ENCODE measurements at regions not wholly inside any gene's neighbourhood (a gene's known extent, or its start where the extent isn't known, plus 50 kb on each side); places are given as distances from the start of the nearest gene placed in this dataset.

DNA sequence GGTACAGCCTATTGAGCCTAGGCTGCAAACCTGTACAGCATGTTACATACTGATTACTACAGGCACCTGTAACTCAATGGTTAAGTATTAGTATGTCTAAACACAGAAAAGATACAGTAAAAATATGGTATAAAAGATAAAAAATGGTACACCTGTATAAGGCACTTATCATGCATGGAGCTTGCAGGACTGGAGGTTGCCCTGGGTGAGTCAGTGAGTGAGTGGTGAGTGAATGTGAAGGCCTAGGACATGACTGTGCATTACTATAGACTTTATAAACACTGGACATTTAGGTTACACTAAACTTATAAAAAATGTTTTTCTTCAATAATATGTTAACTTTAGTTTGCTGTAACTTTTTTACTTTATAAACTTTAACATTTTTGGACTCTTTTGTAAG, 171.3 kb downstream of the SLC28A3 start:
- ATAC-seq (no peak), DNase-seq (no peak)
- H3K9me3 ChIP-seq (ENCODE audit: control insufficient read depth, low read length, poor library complexity, severe bottlenecking), result no peaks in the 10 kb centered on the region
- Mint-ChIP-seq H3K4me1 (peaks cover 5% of the 10 kb centered on the region), H3K27ac (no peak overlapping the region), H3K4me3 (no peak overlapping the region), H3K27me3 (peaks cover 21% of the 10 kb centered on the region), H3K36me3 (ENCODE audit: low read depth) (no peaks in the 10 kb centered on the region)

DNA sequence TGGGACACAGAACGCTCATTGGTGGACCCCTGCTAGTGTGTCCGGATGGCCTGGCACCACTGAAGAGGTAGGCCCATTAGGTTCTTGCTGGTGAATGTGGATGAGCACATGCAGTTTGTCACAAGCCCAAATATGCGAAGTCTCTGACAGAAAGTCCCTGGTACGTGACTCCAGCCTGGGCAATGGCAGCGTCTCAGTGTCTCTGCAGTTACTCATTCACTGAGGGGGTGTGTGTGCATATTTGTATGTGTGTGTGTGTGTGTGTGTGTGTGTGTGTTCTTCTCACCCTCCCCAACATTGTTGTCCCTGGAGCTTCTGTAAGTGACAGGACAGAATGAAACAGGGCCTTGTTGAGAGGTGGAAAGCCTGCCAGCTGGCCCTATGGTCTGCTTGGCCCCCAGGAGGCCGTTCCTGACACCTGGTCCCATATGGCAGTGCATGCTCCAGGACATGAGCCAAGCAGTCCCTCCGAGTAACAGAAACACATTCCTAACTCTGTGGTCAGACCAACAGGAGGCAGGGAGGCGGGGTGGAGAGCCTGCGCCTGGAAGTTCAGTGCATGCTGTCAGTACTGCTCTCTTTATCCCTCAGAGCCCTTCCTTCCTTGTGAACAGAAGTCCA, 169.9 kb downstream of the SLC28A3 start:
- H3K9me3 ChIP-seq (ENCODE audit: control insufficient read depth, low read length, poor library complexity, severe bottlenecking), result no peaks in the 10 kb centered on the region
- peaks cover 5% of the 10 kb centered on the region for H3K4me1 Mint-ChIP-seq
- H3K4me3 Mint-ChIP-seq, result no peak overlapping the region
- H3K27me3 Mint-ChIP-seq, result peaks cover 14% of the 10 kb centered on the region
- no peak overlapping the region for H3K27ac Mint-ChIP-seq
- H3K36me3 Mint-ChIP-seq (ENCODE audit: low read depth), result no peaks in the 10 kb centered on the region
- ATAC-seq (no peak), DNase-seq (no peak)

DNA sequence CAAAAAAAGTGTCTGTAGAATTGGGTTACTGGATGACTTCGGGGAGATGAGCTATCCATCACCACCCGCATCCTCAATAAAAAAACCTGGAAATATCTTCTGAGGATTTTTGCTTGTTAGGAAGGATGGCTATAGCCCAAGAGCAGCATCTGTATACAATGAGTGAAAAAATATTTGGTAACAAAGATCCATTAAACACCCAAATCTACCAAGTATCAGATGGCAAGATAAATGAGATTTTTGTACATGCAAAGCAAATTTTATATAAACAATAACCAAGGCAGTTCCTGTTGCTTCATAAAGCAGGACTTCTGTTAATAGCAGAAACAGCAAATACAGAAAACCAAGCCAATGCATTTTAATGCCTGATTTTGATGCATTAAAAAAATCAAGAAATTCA, 166.6 kb downstream of the SLC28A3 start:
- H3K4me1 Mint-ChIP-seq, result peaks cover 2% of the 10 kb centered on the region
- DNase-seq, result no peak
- H3K9me3 ChIP-seq (ENCODE audit: control insufficient read depth, low read length, poor library complexity, severe bottlenecking), result no peaks in the 10 kb centered on the region

DNA sequence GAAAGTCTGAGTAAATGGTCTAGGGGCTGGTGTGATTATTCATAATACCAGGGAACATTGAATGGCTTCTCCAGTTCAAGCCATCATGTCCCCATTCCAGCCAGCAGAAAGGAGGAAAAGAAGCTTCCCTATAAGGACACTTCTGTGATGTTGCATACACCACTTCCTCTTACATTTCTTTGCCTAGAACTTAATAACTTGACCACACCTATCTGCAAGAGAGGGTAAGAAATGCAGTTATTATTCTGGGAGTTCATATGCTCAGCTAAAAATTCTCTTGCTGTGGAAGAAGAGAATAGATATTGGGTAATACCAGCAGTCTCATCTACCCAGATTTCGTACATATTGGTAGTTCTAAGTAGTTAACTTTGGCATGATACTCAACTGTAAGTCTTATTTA, 166.1 kb downstream of the SLC28A3 start:
- no peaks in the 10 kb centered on the region for H3K36me3 Mint-ChIP-seq (ENCODE audit: low read depth)
- DNase-seq (no peak), ATAC-seq (no peak)
- no peaks in the 10 kb centered on the region for H3K9me3 ChIP-seq (ENCODE audit: control insufficient read depth, low read length, poor library complexity, severe bottlenecking)
- H3K4me3 Mint-ChIP-seq, result no peak overlapping the region
- H3K27me3 Mint-ChIP-seq, result peaks cover 8% of the 10 kb centered on the region
- H3K27ac Mint-ChIP-seq, result no peak overlapping the region
- peaks cover 2% of the 10 kb centered on the region for H3K4me1 Mint-ChIP-seq

More for the DNA sequence above, 166.6 kb downstream of the SLC28A3 start:
- Mint-ChIP-seq H3K4me3 (no peak overlapping the region), H3K36me3 (ENCODE audit: low read depth) (no peaks in the 10 kb centered on the region), H3K27ac (no peak overlapping the region), H3K27me3 (peaks cover 8% of the 10 kb centered on the region)
- ATAC-seq, result no peak

DNA sequence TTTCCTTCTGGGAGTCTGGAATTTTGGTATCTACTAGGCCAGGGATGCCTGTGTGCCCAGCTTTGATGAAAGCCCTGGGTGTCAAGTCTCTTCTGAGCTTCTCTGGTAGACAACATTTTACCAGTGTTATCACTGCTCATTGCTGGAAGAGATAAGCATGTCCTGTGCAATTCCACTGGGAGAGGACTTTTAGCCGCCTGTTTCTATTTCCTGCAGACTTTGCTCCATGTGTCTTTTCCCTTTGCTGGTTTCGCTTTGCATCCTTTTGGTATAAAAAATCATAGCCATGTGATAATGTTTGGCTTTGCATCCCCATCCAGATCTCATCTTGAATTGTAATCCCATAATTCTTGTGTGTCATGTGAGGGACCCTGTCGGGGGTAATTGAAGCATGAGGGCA, 163.2 kb downstream of the SLC28A3 start:
- H3K4me3 Mint-ChIP-seq, result no peak overlapping the region
- ATAC-seq (no peak), DNase-seq (no peak)
- H3K27ac Mint-ChIP-seq, result no peak overlapping the region
- H3K36me3 Mint-ChIP-seq (ENCODE audit: low read depth), result no peaks in the 10 kb centered on the region
- peaks cover 17% of the 10 kb centered on the region for H3K27me3 Mint-ChIP-seq
- peaks cover 4% of the 10 kb centered on the region for H3K4me1 Mint-ChIP-seq
- H3K9me3 ChIP-seq (ENCODE audit: control insufficient read depth, low read length, poor library complexity, severe bottlenecking), result no peaks in the 10 kb centered on the region

DNA sequence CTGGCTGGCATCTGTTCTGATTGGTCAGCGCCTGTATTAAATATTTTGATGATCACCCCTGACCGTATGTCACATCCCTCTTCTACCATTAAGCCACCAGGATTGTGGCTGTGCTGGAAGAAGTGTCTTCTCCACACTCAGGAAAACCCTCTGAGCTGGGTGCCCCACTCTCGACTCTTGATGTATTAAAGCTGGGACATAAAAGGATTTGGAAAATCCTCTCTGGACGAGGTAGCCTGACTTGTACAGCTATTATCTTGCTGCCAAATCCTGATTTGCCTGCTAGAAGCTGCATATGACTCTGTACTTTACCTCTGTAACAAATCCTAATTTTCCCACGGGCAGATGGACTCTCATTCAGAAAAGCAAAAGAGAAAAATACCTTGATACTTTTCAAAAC, 161.0 kb downstream of the SLC28A3 start:
- H3K27ac Mint-ChIP-seq, result no peak overlapping the region
- H3K36me3 Mint-ChIP-seq (ENCODE audit: low read depth), result no peaks in the 10 kb centered on the region
- no peak overlapping the region for H3K4me3 Mint-ChIP-seq
- ATAC-seq, result no peak
- H3K9me3 ChIP-seq (ENCODE audit: control insufficient read depth, low read length, poor library complexity, severe bottlenecking), result no peaks in the 10 kb centered on the region
- no peak for DNase-seq
- H3K4me1 Mint-ChIP-seq, result peaks cover 4% of the 10 kb centered on the region
- H3K27me3 Mint-ChIP-seq, result peaks cover 9% of the 10 kb centered on the region

DNA sequence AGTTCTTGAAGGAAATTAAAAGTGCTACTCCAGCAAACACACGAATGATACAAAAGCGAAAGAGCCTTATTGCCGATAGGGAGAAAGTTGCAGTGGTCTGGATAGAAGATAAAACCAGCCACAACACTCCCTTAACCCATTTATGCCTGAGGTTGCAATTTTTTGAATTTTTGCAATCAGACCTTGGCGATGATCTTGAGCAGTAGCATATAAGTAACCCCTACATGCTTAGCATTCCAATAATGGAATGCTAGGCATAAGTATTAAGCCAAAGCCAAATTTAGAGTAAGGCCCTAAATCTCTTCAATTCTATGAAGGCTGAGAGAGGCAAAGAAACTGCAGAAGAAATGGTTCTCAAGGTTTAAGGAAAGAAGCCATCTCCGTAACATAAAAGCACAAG, 153.5 kb downstream of the SLC28A3 start:
- Mint-ChIP-seq H3K27ac (no peak overlapping the region), H3K4me3 (no peak overlapping the region), H3K4me1 (no peaks in the 10 kb centered on the region), H3K27me3 (peaks cover 16% of the 10 kb centered on the region), H3K36me3 (ENCODE audit: low read depth) (no peaks in the 10 kb centered on the region)
- ATAC-seq (no peak), DNase-seq (no peak)
- H3K9me3 ChIP-seq (ENCODE audit: control insufficient read depth, low read length, poor library complexity, severe bottlenecking), result no peaks in the 10 kb centered on the region

DNA sequence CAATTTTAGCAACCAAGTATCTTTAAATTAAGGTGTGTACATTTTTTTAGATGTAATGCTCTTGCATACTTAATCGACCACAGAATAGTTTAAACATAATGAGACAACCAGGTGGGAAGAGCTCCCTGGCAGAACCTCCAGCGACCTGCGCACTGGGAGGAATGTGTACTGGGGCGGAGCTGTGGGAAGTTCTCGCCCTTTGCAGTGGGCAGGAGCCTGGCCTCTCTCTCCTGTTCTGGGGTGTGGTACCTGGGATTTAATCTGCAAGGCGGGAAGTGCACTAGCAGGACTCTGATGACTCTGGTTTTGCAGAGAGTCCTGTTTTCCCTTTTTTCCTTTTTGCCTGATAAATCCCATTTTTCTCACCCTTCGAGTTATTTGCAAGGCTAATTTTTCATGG, 150.7 kb downstream of the SLC28A3 start:
- Mint-ChIP-seq H3K4me3 (no peak overlapping the region), H3K4me1 (no peaks in the 10 kb centered on the region), H3K27ac (no peak overlapping the region), H3K36me3 (ENCODE audit: low read depth) (no peaks in the 10 kb centered on the region), H3K27me3 (peaks cover 26% of the 10 kb centered on the region)
- DNase-seq (no peak), ATAC-seq (no peak)
- no peaks in the 10 kb centered on the region for H3K9me3 ChIP-seq (ENCODE audit: control insufficient read depth, low read length, poor library complexity, severe bottlenecking)

DNA sequence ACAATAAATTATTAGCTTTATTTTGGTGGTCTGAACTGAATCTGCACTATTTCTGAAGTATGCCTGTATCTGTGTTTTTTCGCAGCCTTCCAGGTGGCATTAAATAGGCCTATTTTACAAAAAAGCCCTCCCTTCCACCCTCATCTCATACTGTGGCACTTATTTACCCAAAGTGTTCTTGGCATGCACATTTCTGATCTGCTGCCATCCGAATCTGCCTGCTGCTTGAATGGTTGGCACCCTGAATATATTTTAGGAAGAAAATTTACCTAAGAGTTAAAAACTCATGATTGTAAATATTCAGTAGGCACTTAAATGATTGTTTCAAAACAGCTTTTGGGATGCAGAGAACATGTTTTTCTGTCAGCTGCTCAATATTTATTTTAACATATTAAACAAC, 150.1 kb downstream of the SLC28A3 start:
- DNase-seq (no peak), ATAC-seq (no peak)
- no peaks in the 10 kb centered on the region for H3K4me1 Mint-ChIP-seq
- H3K27me3 Mint-ChIP-seq, result peaks cover 26% of the 10 kb centered on the region
- H3K36me3 Mint-ChIP-seq (ENCODE audit: low read depth), result no peaks in the 10 kb centered on the region
- H3K4me3 Mint-ChIP-seq, result no peak overlapping the region
- H3K27ac Mint-ChIP-seq, result no peak overlapping the region
- no peaks in the 10 kb centered on the region for H3K9me3 ChIP-seq (ENCODE audit: control insufficient read depth, low read length, poor library complexity, severe bottlenecking)

DNA sequence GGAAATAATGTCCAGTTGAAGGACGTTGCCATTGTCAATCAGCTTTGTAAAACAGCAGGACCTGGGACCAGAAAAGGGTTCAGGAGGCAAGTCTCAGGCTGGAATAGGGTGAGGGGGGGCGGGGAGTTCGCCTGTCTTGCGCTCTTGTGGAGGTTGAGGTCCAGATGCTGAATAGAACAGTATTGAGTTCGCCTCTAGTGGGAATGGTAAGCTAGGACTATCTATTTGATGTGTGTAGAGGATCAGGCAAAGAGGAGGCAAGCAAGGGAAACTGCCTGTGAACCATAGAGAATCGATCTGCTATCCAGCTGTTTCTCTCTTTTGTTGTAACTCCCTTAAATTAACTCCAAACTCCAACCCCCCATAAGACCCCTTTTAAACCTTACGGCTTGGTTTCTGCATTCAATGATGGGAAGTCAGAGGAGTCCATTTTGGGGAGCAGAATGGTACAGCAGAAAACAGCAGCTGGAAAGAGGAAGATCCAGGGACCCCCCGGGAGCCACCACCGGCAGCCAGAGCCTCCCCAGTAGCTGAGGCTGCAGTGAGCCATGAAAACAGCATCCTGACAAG, 133.7 kb downstream of the SLC28A3 start:
- DNase-seq (no peak), ATAC-seq (no peak)
- no peaks in the 10 kb centered on the region for H3K9me3 ChIP-seq (ENCODE audit: control insufficient read depth, low read length, poor library complexity, severe bottlenecking)
- Mint-ChIP-seq H3K27ac (no peak overlapping the region), H3K27me3 (peaks cover 6% of the 10 kb centered on the region), H3K4me3 (no peak overlapping the region), H3K36me3 (ENCODE audit: low read depth) (peaks cover 2% of the 10 kb centered on the region), H3K4me1 (no peaks in the 10 kb centered on the region)

DNA sequence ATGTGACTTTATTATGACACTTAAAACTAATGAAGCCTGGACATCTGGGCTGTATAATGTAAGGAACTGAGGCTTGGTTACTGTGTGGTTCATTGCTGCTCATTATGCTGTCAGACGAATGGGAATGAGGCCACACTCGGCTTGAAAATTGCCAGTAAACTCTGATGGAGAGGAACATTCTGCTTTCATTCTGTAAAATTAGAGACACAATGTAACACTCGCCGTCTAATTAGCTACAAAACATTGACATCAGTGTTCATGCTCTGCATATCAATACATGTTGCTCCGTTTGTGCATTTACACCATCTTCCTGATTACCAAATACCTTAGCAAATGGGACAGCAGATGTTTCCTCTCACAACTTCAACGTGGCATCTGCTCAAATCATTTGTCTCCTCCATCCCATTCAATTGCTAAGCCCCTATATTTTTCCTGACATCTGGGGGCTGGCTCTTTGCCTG, 133.0 kb downstream of the SLC28A3 start:
- H3K36me3 Mint-ChIP-seq (ENCODE audit: low read depth), result peaks cover 2% of the 10 kb centered on the region
- H3K27me3 Mint-ChIP-seq, result peaks cover 2% of the 10 kb centered on the region
- no peaks in the 10 kb centered on the region for H3K4me1 Mint-ChIP-seq
- no peak overlapping the region for H3K27ac Mint-ChIP-seq
- no peak overlapping the region for H3K4me3 Mint-ChIP-seq
- ATAC-seq (no peak), DNase-seq (no peak)
- H3K9me3 ChIP-seq (ENCODE audit: control insufficient read depth, low read length, poor library complexity, severe bottlenecking), result no peaks in the 10 kb centered on the region

DNA sequence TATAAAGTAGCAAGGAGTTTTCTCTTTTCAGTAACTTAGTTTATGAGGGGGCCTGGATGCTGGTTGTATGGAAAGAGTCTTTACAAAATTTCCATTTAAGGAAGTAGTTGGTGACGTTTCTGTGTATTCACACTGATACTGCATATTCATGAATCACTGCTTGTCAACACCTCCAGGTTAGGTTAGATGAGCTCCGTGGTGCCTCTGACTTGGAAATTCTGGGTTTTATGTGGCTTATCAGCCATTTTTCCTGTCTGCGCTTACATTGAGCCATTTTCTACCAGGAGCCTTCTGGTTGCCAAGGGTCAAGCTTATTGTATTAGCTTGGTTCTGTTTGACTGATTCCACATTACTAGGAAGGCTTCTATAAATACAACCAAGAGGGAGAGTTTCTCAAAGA, 128.3 kb downstream of the SLC28A3 start:
- H3K4me3 Mint-ChIP-seq, result no peak overlapping the region
- no peak for ATAC-seq
- no peaks in the 10 kb centered on the region for H3K9me3 ChIP-seq (ENCODE audit: control insufficient read depth, low read length, poor library complexity, severe bottlenecking)
- H3K36me3 Mint-ChIP-seq (ENCODE audit: low read depth), result peaks cover 2% of the 10 kb centered on the region
- no peak for DNase-seq
- no peaks in the 10 kb centered on the region for H3K27me3 Mint-ChIP-seq
- no peak overlapping the region for H3K27ac Mint-ChIP-seq
- no peaks in the 10 kb centered on the region for H3K4me1 Mint-ChIP-seq

DNA sequence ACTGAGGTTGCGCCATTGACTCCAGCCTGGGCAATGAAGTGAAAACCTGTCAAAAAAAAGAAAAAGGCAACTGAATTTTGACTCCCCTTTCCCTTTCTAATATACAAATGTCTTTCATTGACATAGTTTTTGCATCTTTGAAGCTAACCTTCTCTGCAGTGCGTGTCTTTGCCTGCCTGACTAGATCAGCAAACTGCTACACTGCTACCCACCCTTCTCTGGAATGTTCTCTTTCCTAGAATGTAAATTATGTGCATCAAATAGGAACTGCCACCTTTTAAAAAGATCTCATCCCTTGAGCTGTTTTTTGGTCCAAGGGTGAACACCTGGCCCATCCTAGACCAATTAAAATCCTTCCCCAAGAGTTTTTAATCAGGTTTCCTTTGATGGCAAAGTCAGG, 127.6 kb downstream of the SLC28A3 start:
- H3K27ac Mint-ChIP-seq, result no peak overlapping the region
- ATAC-seq (no peak), DNase-seq (no peak)
- H3K27me3 Mint-ChIP-seq, result no peaks in the 10 kb centered on the region
- H3K4me3 Mint-ChIP-seq, result no peak overlapping the region
- peaks cover 2% of the 10 kb centered on the region for H3K36me3 Mint-ChIP-seq (ENCODE audit: low read depth)
- no peaks in the 10 kb centered on the region for H3K9me3 ChIP-seq (ENCODE audit: control insufficient read depth, low read length, poor library complexity, severe bottlenecking)
- no peaks in the 10 kb centered on the region for H3K4me1 Mint-ChIP-seq

DNA sequence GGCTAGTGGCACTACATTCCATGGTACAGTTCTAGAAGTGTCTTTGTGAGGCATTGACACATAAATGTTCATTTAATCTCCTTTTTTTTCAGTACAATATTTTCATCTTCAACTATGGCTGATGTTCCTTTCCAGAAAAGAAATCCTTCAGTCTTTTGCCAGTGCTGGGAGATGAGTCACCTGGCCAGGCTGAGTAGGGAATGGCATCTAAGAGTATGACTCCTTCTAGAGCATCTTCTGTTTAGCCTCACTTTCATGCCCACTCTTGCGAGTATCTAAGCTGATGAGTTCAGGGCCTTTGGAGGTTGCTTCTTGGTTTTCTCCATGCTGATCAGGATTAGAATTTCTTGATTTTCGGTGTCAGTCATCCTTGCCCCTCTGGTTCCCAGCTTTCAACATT, 124.4 kb downstream of the SLC28A3 start:
- H3K9me3 ChIP-seq (ENCODE audit: control insufficient read depth, low read length, poor library complexity, severe bottlenecking), result no peaks in the 10 kb centered on the region
- Mint-ChIP-seq H3K4me1 (no peaks in the 10 kb centered on the region), H3K27me3 (peaks cover 8% of the 10 kb centered on the region), H3K36me3 (ENCODE audit: low read depth) (no peaks in the 10 kb centered on the region), H3K27ac (no peak overlapping the region), H3K4me3 (no peak overlapping the region)
- no peak for DNase-seq
- ATAC-seq, result no peak
